Activated naive CD4-positive, alpha-beta T cell (primary cell): ENCODE measurements at regions not wholly inside any gene's neighbourhood (a gene's known extent, or its start where the extent isn't known, plus 50 kb on each side); places are given as distances from the start of the nearest gene placed in this dataset.
A peak's percentile ranks its signal among the peaks of the same experiment; 100 is the strongest.

ENCODE experiments used
- DNase-seq, 4 experiments: peaks; one replicate each; lab custom pipeline; 2025; lab: John Stamatoyannopoulos, UW

DNA sequence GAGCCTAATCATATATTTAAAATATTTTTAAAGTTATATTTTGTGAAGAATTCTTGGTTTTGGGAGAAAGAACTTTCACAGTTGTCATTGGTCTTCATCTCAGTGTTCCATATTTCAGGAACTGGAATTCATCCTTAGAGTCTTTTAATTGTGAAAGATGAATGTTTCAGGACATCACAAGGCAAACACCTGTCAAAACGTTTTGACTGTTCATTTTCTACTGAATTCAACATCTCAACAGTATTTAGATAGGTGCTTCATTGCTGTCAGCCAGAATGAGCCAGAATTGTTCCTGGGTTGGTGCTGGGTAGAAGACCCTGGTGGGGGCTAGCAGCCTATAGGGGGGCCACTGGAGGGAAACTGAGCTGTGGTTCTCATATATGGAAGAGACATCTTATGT lies 255.1 kb upstream of the CXCR4 start:
- DNase-seq, result no peak

DNA sequence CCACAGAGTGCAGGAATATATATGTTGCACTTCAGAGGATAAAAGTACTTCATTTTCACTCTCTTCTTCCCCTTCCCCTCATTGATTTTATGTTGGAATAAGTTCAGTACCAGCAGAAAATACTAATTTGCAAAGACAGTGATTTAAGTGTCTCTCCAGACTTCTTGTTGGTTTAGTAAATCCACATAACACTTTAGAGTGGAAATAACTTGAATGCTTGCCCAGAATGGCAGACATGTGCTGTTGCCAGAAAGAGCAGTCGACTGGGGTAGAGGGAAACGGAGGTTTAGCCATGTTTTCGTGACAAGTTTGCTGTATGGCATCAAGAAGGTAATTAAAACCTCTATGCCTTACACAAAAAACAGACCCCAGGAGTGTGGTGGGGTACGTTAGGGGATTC lies 246.0 kb upstream of the CXCR4 start:
- DNase-seq, result no peak

- DNase-seq, result no peak
These were observed 245.5 kb upstream of the CXCR4 start for GRCh38 chr2:136363470-136363869.

DNA sequence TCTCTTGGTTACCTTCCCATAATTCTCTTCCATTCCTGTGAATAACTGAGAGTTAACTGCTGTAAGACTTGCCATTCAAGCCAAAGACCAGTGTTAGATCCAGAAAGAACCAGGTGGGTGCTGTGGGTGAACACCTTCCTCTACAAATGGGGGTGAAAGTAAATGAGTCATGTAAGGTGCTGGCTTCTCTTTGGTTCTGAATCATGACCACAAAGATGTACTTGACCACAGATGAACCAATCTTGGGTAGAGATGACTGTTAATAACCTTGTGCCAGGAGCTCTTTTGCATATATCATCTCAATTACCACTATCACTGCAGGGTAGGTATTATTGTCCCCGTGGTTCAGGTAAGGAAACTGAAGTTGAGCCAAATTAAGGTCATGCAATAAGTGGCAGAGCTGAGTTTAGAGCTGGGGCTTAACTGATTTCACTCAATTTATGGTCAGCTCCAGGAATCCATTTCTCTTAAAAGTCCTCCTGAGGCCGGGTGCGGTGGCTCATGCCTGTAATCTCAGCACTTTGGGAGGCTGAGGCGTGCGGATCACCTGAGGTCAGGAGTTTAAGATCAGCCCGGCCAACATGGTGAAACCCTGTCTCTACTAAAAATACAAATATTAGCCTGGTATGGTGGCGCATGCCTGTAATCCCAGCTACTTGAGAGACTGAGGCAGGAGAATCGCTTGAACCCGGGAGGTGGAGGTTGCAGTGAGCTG lies 244.9 kb upstream of the CXCR4 start:
- no peak for DNase-seq

DNA sequence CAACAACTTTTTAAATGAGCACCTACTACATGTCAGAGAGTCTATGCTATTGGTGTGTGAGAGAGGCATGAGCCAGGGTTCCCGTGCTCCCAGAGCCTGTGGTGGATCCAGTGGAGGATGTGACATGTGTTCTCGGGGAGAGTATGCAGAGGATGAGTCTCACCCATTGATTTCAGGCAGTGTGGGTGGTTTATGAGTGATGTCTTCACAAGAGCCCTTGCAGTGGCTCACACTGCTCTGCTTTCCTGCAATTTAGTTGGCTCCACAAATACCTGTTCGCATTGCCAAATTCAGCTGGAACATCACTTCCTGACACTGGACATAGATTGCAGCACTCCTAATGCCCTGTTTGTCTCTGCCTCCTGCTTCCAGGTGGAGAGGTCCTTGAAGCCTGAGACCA lies 243.6 kb upstream of the CXCR4 start:
- no peak for DNase-seq

- no peak for DNase-seq
These were observed 242.8 kb upstream of the CXCR4 start for GRCh38 chr2:136360790-136361189.

GRCh38 chr2:136359121-136359965 lies 241.4 kb upstream of the CXCR4 start:
- no peak for DNase-seq

- DNase-seq, result no peak
These were observed 240.6 kb upstream of the CXCR4 start for GRCh38 chr2:136358576-136358975.

DNA sequence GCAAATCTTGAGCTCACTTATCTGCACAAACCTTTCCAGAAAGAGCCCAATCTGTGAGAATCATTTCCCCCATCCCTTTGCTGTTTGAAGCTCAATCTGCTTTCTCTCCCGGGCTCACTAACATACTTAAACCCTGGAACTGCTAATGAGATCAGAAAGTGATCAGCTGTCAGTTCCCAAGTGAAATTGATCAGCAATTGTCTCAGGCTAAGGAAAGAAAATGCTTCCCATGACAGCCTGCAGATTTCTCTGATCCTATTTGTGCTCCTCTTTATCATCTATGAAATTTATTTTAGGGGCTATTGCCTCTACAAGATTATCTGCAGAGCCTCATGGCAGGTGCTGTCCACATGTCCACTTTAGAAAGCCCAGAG lies 239.0 kb upstream of the CXCR4 start:
- DNase-seq, result no peak

DNA sequence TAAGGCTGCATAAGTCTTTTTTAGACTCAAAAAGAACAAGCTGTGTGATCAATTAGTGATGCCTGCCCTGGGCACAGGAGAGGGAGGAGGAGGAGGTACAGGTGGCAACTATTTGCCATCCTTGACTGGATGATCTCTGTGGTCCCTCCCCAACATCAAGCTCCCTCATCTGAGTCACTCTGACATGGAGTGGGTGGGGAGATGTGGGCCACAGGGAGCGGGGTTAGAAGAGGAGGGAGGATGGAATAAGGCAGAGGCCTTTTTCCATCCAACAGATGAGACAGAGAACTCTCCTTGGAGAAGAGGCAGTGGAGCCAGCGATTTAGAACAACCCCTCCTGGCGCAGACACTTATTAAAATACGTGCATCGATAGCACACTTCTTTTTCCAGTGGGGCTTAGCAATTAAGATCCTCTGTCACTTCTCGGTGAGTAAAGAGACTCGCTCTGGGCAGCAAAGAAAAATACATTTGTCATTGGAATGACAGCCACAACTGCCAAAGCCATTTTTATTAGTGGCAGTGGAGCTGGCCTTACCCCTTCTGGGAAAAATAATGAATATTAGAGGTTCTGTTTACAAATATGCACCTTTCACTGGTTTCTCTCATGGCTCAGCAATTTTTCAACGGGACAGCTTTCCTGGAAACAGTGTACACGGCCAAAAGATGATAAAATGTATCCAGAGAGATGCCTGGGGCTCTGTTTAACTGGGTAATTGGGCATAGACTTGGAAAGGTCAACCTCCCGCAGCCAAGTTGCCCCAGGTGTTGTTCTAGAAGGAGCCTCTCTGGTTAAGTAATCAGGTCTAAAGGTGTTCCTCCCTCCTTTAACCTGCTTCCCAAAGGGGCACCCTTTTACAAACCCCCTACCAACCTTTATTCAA lies 238.4 kb upstream of the CXCR4 start:
- DNase-seq, result no peak

- no peak for DNase-seq
These were observed 233.7 kb upstream of the CXCR4 start for GRCh38 chr2:136351684-136352083.

GRCh38 chr2:136347981-136348380 lies 230.0 kb upstream of the CXCR4 start:
- DNase-seq, result no peak

DNA sequence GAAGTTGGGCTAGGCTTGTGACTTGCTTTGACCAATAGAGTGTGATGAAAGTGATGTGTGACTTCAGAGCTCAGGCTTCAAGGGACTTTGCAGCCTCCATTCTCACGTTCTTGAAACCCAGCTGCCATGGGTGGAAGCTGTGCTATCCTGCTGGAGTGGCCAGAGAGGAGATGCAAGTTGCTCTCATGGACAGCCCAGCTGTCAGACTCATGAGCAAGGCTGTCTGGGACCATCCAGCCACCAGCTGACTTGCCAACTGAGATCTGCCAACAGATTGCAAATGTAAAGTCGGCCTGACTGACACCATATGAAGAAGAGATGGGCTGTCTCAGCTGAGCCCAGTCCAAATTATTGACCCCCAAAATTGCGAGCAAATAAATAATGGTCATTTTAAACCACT lies 226.4 kb upstream of the CXCR4 start:
- DNase-seq, result no peak

DNA sequence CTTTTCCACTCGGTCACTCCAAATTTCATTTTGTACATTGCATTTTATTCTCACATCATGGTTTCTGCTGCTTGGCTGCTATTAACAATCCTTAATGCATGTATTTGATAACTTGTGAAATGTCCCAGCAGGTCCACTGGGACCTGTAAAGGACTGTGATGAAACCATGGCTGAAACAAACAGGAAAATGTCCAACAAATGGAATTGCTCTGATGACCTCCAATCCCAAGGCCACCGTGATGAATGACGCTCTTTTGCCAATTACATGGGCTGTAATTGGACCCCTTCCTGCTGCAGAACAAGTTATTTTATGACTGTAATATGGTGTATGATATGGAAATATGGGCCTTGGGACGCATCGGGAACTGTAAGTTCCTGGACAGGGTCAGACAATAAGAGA lies 224.2 kb upstream of the CXCR4 start:
- DNase-seq, result no peak

DNA sequence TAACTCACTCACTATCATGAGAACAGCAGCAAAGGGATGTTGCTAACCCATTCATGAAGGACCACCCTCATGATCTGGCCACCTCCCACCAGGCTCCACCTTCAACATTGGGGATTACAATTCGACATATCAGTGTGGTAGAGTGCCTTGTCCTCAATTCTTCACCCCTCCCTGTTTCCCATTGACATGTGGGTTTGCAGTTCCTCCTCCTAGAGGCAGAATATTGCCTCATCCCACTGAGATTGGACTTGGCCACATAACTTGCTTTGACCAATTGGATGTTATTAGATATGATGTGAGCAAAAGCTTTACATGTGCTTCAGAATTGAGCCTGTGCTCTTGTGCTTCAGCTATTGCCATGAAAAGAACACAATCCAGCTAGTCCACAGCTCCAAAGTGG lies 217.0 kb upstream of the CXCR4 start:
- no peak for DNase-seq

GRCh38 chr2:136332436-136333095 lies 214.6 kb upstream of the CXCR4 start:
- no peak for DNase-seq

DNA sequence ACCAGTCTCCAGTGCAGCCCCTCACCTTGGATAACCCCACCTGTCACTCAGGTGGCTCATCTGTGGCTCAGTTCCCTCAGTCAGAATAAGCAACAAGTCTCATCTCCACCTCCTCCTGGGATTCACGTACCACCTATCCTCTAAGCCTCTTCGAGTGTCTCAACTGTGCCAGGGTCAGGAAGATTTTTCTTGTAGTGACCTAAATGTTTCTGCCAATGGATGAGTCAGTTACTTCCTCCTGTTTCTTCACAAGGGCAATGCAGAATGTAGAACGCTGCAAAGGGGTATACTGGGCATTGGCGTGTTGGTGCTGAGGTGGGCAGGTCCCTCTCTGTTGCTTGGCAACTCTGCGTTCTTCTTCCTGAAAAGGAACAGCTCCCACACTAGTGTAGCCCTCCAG lies 213.3 kb upstream of the CXCR4 start:
- no peak for DNase-seq

- DNase-seq, result no peak
These were observed 210.4 kb upstream of the CXCR4 start for GRCh38 chr2:136328207-136328795.

- DNase-seq, result peak in 3 of 4 experiments; percentile 13 to 60 (median 55)
These were observed 209.4 kb upstream of the CXCR4 start for GRCh38 chr2:136327162-136327852.

- DNase-seq, result no peak
These were observed 207.9 kb upstream of the CXCR4 start for GRCh38 chr2:136325844-136326331.

GRCh38 chr2:136324966-136325365 lies 207.0 kb upstream of the CXCR4 start:
- DNase-seq, result no peak
